Fibroblast of the aortic adventitia (primary cell): ENCODE measurements at regions not wholly inside any gene's neighbourhood (a gene's known extent, or its start where the extent isn't known, plus 50 kb on each side); places are given as distances from the start of the nearest gene placed in this dataset.
"Not testable (repeated sequence)": the region's sequence is repeated elsewhere in the genome, so short reads cannot be mapped to it uniquely, and the experiment has no call there.

Experiments used
- DNase-seq: peaks from one replicate; pipeline ENCODE4 v3.0.0-alpha.2; 2010; ENCODE audit warnings: low read depth
- H3K4me3 ChIP-seq: 2 replicates; pipeline ENCODE4 v1.5.1; 2011; ENCODE audit warnings: low read depth, mild to moderate bottlenecking, control low read depth, low read length, moderate library complexity
- CTCF ChIP-seq: IDR thresholded peaks from 2 replicates; pipeline ENCODE4 v1.5.1; 2011; ENCODE audit warnings: mild to moderate bottlenecking, low read length, control low read depth, inconsistent platforms; ENCODE audit not compliant: insufficient read depth

- no peak for TF ChIP-seq CTCF
Observed at GRCh38 chr4:104022831-104023230, 303.0 kb upstream of the TACR3 start.

GRCh38 chr4:104022226-104022625 lies 302.4 kb upstream of the TACR3 start:
- no peak for TF ChIP-seq CTCF
- DNase-seq = no peak

More at GRCh38 chr4:104022831-104023230, 303.0 kb upstream of the TACR3 start:
- DNase-seq = no peak
- no peak overlapping the region for H3K4me3 ChIP-seq

GRCh38 chr4:104020641-104021040 lies 300.9 kb upstream of the TACR3 start:
- TF ChIP-seq CTCF = no peak
- no peak for DNase-seq
- no peak overlapping the region for H3K4me3 ChIP-seq

More at GRCh38 chr4:104022226-104022625, 302.4 kb upstream of the TACR3 start:
- H3K4me3 ChIP-seq = no peak overlapping the region

- DNase-seq = no peak
- no peak for TF ChIP-seq CTCF
- H3K4me3 ChIP-seq = no peak overlapping the region
Observed at GRCh38 chr4:104017213-104017612, 297.4 kb upstream of the TACR3 start.

DNA sequence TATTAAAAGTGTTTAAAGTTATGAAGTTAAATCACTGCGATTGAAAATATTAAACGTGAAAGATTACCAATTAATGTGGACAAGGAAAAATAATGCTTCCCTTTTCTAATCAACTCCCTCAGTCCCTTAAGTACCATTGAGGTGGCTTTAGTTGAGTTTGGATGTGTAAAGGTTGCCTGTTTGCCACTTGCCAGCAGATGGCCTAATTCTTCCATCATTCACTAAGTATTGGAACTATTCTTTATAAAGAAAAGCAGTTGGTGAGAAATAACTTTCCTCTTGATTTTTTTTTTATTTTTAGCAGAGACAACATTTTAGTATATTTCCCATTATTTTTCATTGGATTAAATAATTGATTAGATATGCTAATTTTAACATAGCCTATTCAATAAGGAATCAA lies 295.9 kb upstream of the TACR3 start:
- TF ChIP-seq CTCF = no peak
- H3K4me3 ChIP-seq = no peak overlapping the region
- DNase-seq = no peak

GRCh38 chr4:104010722-104011121 lies 290.9 kb upstream of the TACR3 start:
- TF ChIP-seq CTCF = no peak
- H3K4me3 ChIP-seq = no peak overlapping the region
- DNase-seq = no peak

DNA sequence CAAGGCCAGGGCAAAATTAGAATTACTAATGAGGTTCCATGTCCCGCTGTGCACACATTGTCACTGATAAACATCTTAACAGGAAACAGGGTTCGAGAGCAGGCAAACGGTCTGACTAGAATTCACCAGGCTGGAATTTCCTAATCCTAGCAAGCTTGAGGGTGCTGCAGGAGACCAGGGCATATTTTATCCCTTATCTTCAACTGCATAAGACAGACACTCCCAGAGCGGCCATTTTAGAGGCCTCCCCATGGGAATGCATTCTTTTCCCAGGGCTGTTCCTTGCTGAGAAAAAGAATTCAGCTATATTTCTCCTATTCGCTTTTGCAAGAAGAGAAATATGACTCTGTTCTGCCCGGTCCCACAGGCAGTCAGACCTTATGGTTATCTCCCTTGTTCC lies 282.5 kb upstream of the TACR3 start:
- not testable (repeated sequence) for H3K4me3 ChIP-seq, DNase-seq
